Prostate gland (tissue), 2 donors: ENCODE measurements at regions not wholly inside any gene's neighbourhood (a gene's known extent, or its start where the extent isn't known, plus 50 kb on each side); places are given as distances from the start of the nearest gene placed in this dataset.

Source experiments
- CTCF ChIP-seq, 4 experiments: fragments of 200-600 bp in 2 of 4; fragments of 450-650 bp in 2 of 4; sonication (generic) in 2 of 4; IDR thresholded peaks; 1 replicate in 3 of 4; 2 replicates in 1 of 4; pipeline ENCODE4 v1.5.1; 2016 to 2019; ENCODE audit warnings: antibody characterized with exemption in 4 of 4, mild to moderate bottlenecking in 2 of 4, moderate library complexity in 2 of 4
- POLR2AphosphoS5 ChIP-seq: sonication (generic); formaldehyde crosslinking; IDR thresholded peaks from one replicate; pipeline ENCODE4 v1.6.1; 2017; ENCODE audit warnings: antibody characterized with exemption

GRCh38 chr2:52308156-52308555 lies 1276.2 kb upstream of the NRXN1 start:
- TF ChIP-seq CTCF (IDR thresholded peaks at IDR 0.05) = no peak
- no peak for TF ChIP-seq POLR2AphosphoS5
